ENCODE measurements at regions not wholly inside any gene's neighbourhood (a gene's known extent, or its start where the extent isn't known, plus 50 kb on each side); places are given as distances from the start of the nearest gene placed in this dataset.
A peak's percentile ranks its signal among the peaks of the same experiment; 100 is the strongest.

- DNase-seq, result no peak
Measured at GRCh38 chr3:59326246-59327024, 276.6 kb upstream of the CFAP20DC start.

- DNase-seq, result no peak
Measured at GRCh38 chr3:59321881-59322540, 272.2 kb upstream of the CFAP20DC start.

- no peak for DNase-seq
Measured at GRCh38 chr3:59320080-59320479, 270.3 kb upstream of the CFAP20DC start.

GRCh38 chr3:59319442-59319841, 269.6 kb upstream of the CFAP20DC start:
- no peak for DNase-seq

GRCh38 chr3:59318881-59319280, 269.1 kb upstream of the CFAP20DC start:
- DNase-seq, result no peak

- no peak for DNase-seq
Measured at GRCh38 chr3:59317386-59317785, 267.6 kb upstream of the CFAP20DC start.

- DNase-seq, result no peak
Measured at GRCh38 chr3:59316688-59317275, 267.0 kb upstream of the CFAP20DC start.

GRCh38 chr3:59313365-59313764, 263.5 kb upstream of the CFAP20DC start:
- peak; percentile 38 to 76 for DNase-seq

- no peak for DNase-seq
Measured at GRCh38 chr3:59311231-59311630, 261.4 kb upstream of the CFAP20DC start.

- no peak for DNase-seq
Measured at GRCh38 chr3:59310736-59311135, 260.9 kb upstream of the CFAP20DC start.

- DNase-seq, result no peak
Measured at GRCh38 chr3:59308684-59309083, 258.9 kb upstream of the CFAP20DC start.

GRCh38 chr3:59308001-59308400, 258.2 kb upstream of the CFAP20DC start:
- no peak for DNase-seq

GRCh38 chr3:59306436-59306835, 256.6 kb upstream of the CFAP20DC start:
- DNase-seq, result no peak

- DNase-seq, result no peak
Measured at GRCh38 chr3:59304296-59304695, 254.5 kb upstream of the CFAP20DC start.

- DNase-seq, result no peak
Measured at GRCh38 chr3:59303452-59303851, 253.6 kb upstream of the CFAP20DC start.

- no peak for DNase-seq
Measured at GRCh38 chr3:59302442-59302841, 252.6 kb upstream of the CFAP20DC start.

GRCh38 chr3:59300733-59301132, 250.9 kb upstream of the CFAP20DC start:
- DNase-seq, result peak; percentile 76 to 85

- DNase-seq, result no peak
Measured at GRCh38 chr3:59299561-59299960, 249.7 kb upstream of the CFAP20DC start.

- DNase-seq, result no peak
Measured at GRCh38 chr3:59290358-59290757, 240.5 kb upstream of the CFAP20DC start.

GRCh38 chr3:59289831-59290230, 240.0 kb upstream of the CFAP20DC start:
- DNase-seq, result no peak

- no peak for DNase-seq
Measured at GRCh38 chr3:59288951-59289350, 239.1 kb upstream of the CFAP20DC start.

GRCh38 chr3:59286791-59287531, 237.1 kb upstream of the CFAP20DC start:
- peak; percentile 93 to 97 for DNase-seq

GRCh38 chr3:59285560-59285959, 235.7 kb upstream of the CFAP20DC start:
- DNase-seq, result no peak
